ENCODE measurements at regions not wholly inside any gene's neighbourhood (a gene's known extent, or its start where the extent isn't known, plus 50 kb on each side); places are given as distances from the start of the nearest gene placed in this dataset.

- no peak for ATAC-seq
- TF ChIP-seq RARB (CRISPR knock-in tag; IDR thresholded peaks at IDR 0.05) (no peak), CSDC2 (CRISPR knock-in tag; IDR thresholded peaks at IDR 0.05) (no peak), TSHZ2 (CRISPR knock-in tag; IDR thresholded peaks at IDR 0.05) (no peak), ESRRG (CRISPR knock-in tag; IDR thresholded peaks at IDR 0.05) (no peak), TCF4 (CRISPR knock-in tag; IDR thresholded peaks at IDR 0.05; ENCODE audit: borderline replicate concordance) (no peak), SNAI2 (CRISPR knock-in tag; IDR thresholded peaks at IDR 0.05) (no peak), CREB5 (CRISPR knock-in tag; IDR thresholded peaks at IDR 0.05; ENCODE audit: low read depth) (no peak)
These were observed 286.3 kb downstream of the CDH26 start for GRCh38 chr20:60244373-60245146.

- TF ChIP-seq TOX (CRISPR knock-in tag; IDR thresholded peaks at IDR 0.05; ENCODE audit: borderline replicate concordance), result no peak
- no peak for TF ChIP-seq PPARA (CRISPR knock-in tag; IDR thresholded peaks at IDR 0.05; ENCODE audit: borderline replicate concordance)
- TF ChIP-seq ZFP3 (CRISPR knock-in tag; IDR thresholded peaks at IDR 0.05), result no peak
- TF ChIP-seq CREB5 (CRISPR knock-in tag; IDR thresholded peaks at IDR 0.05; ENCODE audit: low read depth), result no peak
- TF ChIP-seq ZNF70 (CRISPR knock-in tag; IDR thresholded peaks at IDR 0.05), result no peak
- no peak for TF ChIP-seq CSRNP3 (CRISPR knock-in tag; IDR thresholded peaks at IDR 0.05)
- no peak for TF ChIP-seq ISL1 (CRISPR knock-in tag; IDR thresholded peaks at IDR 0.05)
- TF ChIP-seq OSR1 (CRISPR knock-in tag; IDR thresholded peaks at IDR 0.05), result no peak
- TF ChIP-seq GLIS3 (CRISPR knock-in tag; IDR thresholded peaks at IDR 0.05), result no peak
- no peak for TF ChIP-seq ZC3H10 (CRISPR knock-in tag; IDR thresholded peaks at IDR 0.05)
- no peak for ATAC-seq
These were observed 288.5 kb downstream of the CDH26 start for GRCh38 chr20:60246751-60247150.

- ATAC-seq, result no peak
- no peak for TF ChIP-seq ZNF70 (CRISPR knock-in tag; IDR thresholded peaks at IDR 0.05)
- TF ChIP-seq ZC3H10 (CRISPR knock-in tag; IDR thresholded peaks at IDR 0.05), result no peak
- no peak for TF ChIP-seq POU6F1 (CRISPR knock-in tag; IDR thresholded peaks at IDR 0.05; ENCODE audit: borderline replicate concordance, low read depth)
- no peak for TF ChIP-seq ARNTL (CRISPR knock-in tag; IDR thresholded peaks at IDR 0.05; ENCODE audit: borderline replicate concordance, low read depth)
- TF ChIP-seq OSR1 (CRISPR knock-in tag; IDR thresholded peaks at IDR 0.05), result no peak
- no peak for TF ChIP-seq CSDC2 (CRISPR knock-in tag; IDR thresholded peaks at IDR 0.05)
- no peak for TF ChIP-seq CSRNP3 (CRISPR knock-in tag; IDR thresholded peaks at IDR 0.05)
These were observed 291.2 kb downstream of the CDH26 start for GRCh38 chr20:60249436-60249835.
